Gastrocnemius medialis (tissue), 4 donors: ENCODE measurements at regions not wholly inside any gene's neighbourhood (a gene's known extent, or its start where the extent isn't known, plus 50 kb on each side); places are given as distances from the start of the nearest gene placed in this dataset.
"Not testable (repeated sequence)": the region's sequence is repeated elsewhere in the genome, so short reads cannot be mapped to it uniquely, and the experiment has no call there.

Experiments
- ATAC-seq, 2 donors: fragments of 150-250 bp; one replicate each; pipeline ENCODE4 v1.9.1; 2016
- DNase-seq, 2 donors: peaks; one replicate each; pipeline ENCODE4 v3.0.0-alpha.2; 2019
- H3K27ac ChIP-seq, 4 donors: fragments of 200-600 bp; sonication (generic); 1 replicate in 1 of 4; 2 replicates in 3 of 4; pipeline ENCODE4 v1.5.1; 2016 to 2018; ENCODE audit warnings: mild to moderate bottlenecking in 2 of 4, moderate library complexity in 1 of 4
- H3K27me3 ChIP-seq, 3 donors: fragments of 200-600 bp; sonication (generic) in 2 of 3; 1 replicate in 1 of 3; 2 replicates in 2 of 3; pipeline versions ENCODE4 v1.5.1 to v1.6.0; 2016 to 2019; ENCODE audit warnings: mild to moderate bottlenecking in 1 of 3, moderate library complexity in 1 of 3
- H3K36me3 ChIP-seq, 2 donors: fragments of 200-600 bp; sonication (generic) in 1 of 2; one replicate each; pipeline ENCODE4 v1.5.1; 2017 to 2018
- H3K4me1 ChIP-seq, 2 donors: fragments of 200-600 bp; sonication (generic) in 1 of 2; one replicate each; pipeline ENCODE4 v1.5.1; 2016 to 2017; ENCODE audit warnings: mild to moderate bottlenecking in 2 of 2
- H3K4me3 ChIP-seq, 4 donors: fragments of 200-600 bp; sonication (generic) in 3 of 4; 1 replicate in 1 of 4; 2 replicates in 3 of 4; pipeline ENCODE4 v1.5.1; 2016 to 2019; ENCODE audit warnings: mild to moderate bottlenecking in 2 of 4
- H3K9me3 ChIP-seq, 3 donors: fragments of 200-600 bp; sonication (generic) in 2 of 3; 1 replicate in 1 of 3; 2 replicates in 2 of 3; pipeline ENCODE4 v1.5.1; 2016 to 2019
- CTCF ChIP-seq, 5 experiments: fragments of 450-650 bp in 3 of 5; fragments of 200-600 bp in 2 of 5; sonication (generic) in 2 of 5; IDR thresholded peaks in 4 of 5; conservative IDR thresholded peaks in 1 of 5; 1 replicate in 4 of 5; 2 replicates in 1 of 5; pipeline ENCODE4 v1.5.1; 2016 to 2019; ENCODE audit warnings: antibody characterized with exemption in 5 of 5, mild to moderate bottlenecking in 3 of 5, moderate library complexity in 3 of 5
- POLR2A ChIP-seq, 2 donors: fragments of 450-650 bp; IDR thresholded peaks; one replicate each; pipeline ENCODE4 v1.6.1; 2017; ENCODE audit warnings: antibody characterized with exemption in 2 of 2, mild to moderate bottlenecking in 2 of 2, moderate library complexity in 2 of 2
- in situ Hi-C, 4 donors: fragments of 200-750 bp; cut with MboI; loops; one replicate each; pipeline versions ENCODE4 v1.15.0 to v1.8.0; 2017; ENCODE audit warnings: low sequenced_read_pairs in 4 of 4
- intact Hi-C: fragments of 100-400 bp; cut with DNase I; formaldehyde crosslinking; loops from one replicate; pipeline ENCODE4 v1.15.1; 2023; ENCODE audit warnings: low total_unique reads

GRCh38 chr7:106563466-106564150, 97.3 kb downstream of the CCDC71L start:
- TF ChIP-seq POLR2A (IDR thresholded peaks at IDR 0.05) (no peak), CTCF (IDR thresholded peaks at IDR 0.05 in 4 of 5, conservative IDR thresholded peaks at IDR 0.05 in 1 of 5) (no peak)
- H3K4me3 ChIP-seq = no peak overlapping the region
- H3K27ac ChIP-seq = no peak overlapping the region
- no peak for DNase-seq
- no peaks in the 10 kb centered on the region for H3K27me3 ChIP-seq
- peaks cover 6 to 7% of the 10 kb centered on the region in 2 donors for H3K4me1 ChIP-seq
- intact Hi-C loops (no loop called here), in situ Hi-C loops (no loop called here)
- no peaks in the 10 kb centered on the region for H3K36me3 ChIP-seq
- ATAC-seq = no peak
- H3K9me3 ChIP-seq = no peaks in the 10 kb centered on the region

- no peaks in the 10 kb centered on the region for H3K36me3 ChIP-seq
- no peak overlapping the region for H3K4me3 ChIP-seq
- H3K27ac ChIP-seq = no peak overlapping the region
- no peaks in the 10 kb centered on the region for H3K9me3 ChIP-seq
- in situ Hi-C loops (no loop called here), intact Hi-C loops (no loop called here)
- H3K4me1 ChIP-seq = no peaks in the 10 kb centered on the region
- no peak for ATAC-seq
- TF ChIP-seq CTCF (IDR thresholded peaks at IDR 0.05 in 4 of 5, conservative IDR thresholded peaks at IDR 0.05 in 1 of 5) = no peak
- no peak for TF ChIP-seq POLR2A (IDR thresholded peaks at IDR 0.05)
- no peak for DNase-seq
- no peaks in the 10 kb centered on the region for H3K27me3 ChIP-seq
Observed at GRCh38 chr7:106562711-106563366, 98.1 kb downstream of the CCDC71L start.

GRCh38 chr7:106561666-106562411, 99.1 kb downstream of the CCDC71L start:
- no peaks in the 10 kb centered on the region for H3K27me3 ChIP-seq
- no peaks in the 10 kb centered on the region for H3K36me3 ChIP-seq
- TF ChIP-seq POLR2A (IDR thresholded peaks at IDR 0.05) = no peak
- DNase-seq (no peak), ATAC-seq (no peak)
- H3K27ac ChIP-seq = no peak overlapping the region
- H3K4me1 ChIP-seq = no peaks in the 10 kb centered on the region
- H3K9me3 ChIP-seq = no peaks in the 10 kb centered on the region
- no peak overlapping the region for H3K4me3 ChIP-seq
- intact Hi-C loops (no loop called here), in situ Hi-C loops (no loop called here)

- H3K36me3 ChIP-seq = no peaks in the 10 kb centered on the region
- no peaks in the 10 kb centered on the region for H3K9me3 ChIP-seq
- intact Hi-C loops (no loop called here), in situ Hi-C loops (no loop called here)
- H3K27me3 ChIP-seq = no peaks in the 10 kb centered on the region
- H3K4me1 ChIP-seq = no peaks in the 10 kb centered on the region
- no peak for ATAC-seq
- DNase-seq = no peak
- no peak overlapping the region for H3K4me3 ChIP-seq
- no peak overlapping the region for H3K27ac ChIP-seq
- TF ChIP-seq POLR2A (IDR thresholded peaks at IDR 0.05) = no peak
- TF ChIP-seq CTCF (IDR thresholded peaks at IDR 0.05 in 4 of 5, conservative IDR thresholded peaks at IDR 0.05 in 1 of 5) = no peak
Observed at GRCh38 chr7:106561151-106561550, 99.8 kb downstream of the CCDC71L start.

- no peak for DNase-seq
- Histone ChIP-seq H3K27ac (no peak overlapping the region), H3K4me3 (no peak overlapping the region), H3K4me1 (no peaks in the 10 kb centered on the region), H3K36me3 (no peaks in the 10 kb centered on the region), H3K27me3 (no peaks in the 10 kb centered on the region), H3K9me3 (no peaks in the 10 kb centered on the region)
- TF ChIP-seq CTCF (IDR thresholded peaks at IDR 0.05 in 4 of 5, conservative IDR thresholded peaks at IDR 0.05 in 1 of 5) (no peak), POLR2A (IDR thresholded peaks at IDR 0.05) (no peak)
- intact Hi-C loops = no loop called here
- in situ Hi-C loops = no loop called here
- no peak for ATAC-seq
Observed at GRCh38 chr7:106560482-106560881, 100.5 kb downstream of the CCDC71L start.

GRCh38 chr7:106556244-106556643, 104.7 kb downstream of the CCDC71L start:
- H3K27ac ChIP-seq, DNase-seq, ATAC-seq, H3K36me3 ChIP-seq, in situ Hi-C loops, intact Hi-C loops, H3K9me3 ChIP-seq, H3K4me1 ChIP-seq, H3K27me3 ChIP-seq, H3K4me3 ChIP-seq: not testable (repeated sequence)

- H3K9me3 ChIP-seq, H3K4me1 ChIP-seq, H3K27me3 ChIP-seq, H3K36me3 ChIP-seq, H3K27ac ChIP-seq, ATAC-seq, in situ Hi-C loops, intact Hi-C loops, DNase-seq, H3K4me3 ChIP-seq: not testable (repeated sequence)
Observed at GRCh38 chr7:106554623-106555022, 106.3 kb downstream of the CCDC71L start.
